ENCODE measurements at regions not wholly inside any gene's neighbourhood (a gene's known extent, or its start where the extent isn't known, plus 50 kb on each side); places are given as distances from the start of the nearest gene placed in this dataset.

GRCh38 chr9:129322641-129323375 lies 144.7 kb upstream of the IER5L start:
- no peak for DNase-seq

GRCh38 chr9:129322022-129322621 lies 144.1 kb upstream of the IER5L start:
- DNase-seq = no peak

DNA sequence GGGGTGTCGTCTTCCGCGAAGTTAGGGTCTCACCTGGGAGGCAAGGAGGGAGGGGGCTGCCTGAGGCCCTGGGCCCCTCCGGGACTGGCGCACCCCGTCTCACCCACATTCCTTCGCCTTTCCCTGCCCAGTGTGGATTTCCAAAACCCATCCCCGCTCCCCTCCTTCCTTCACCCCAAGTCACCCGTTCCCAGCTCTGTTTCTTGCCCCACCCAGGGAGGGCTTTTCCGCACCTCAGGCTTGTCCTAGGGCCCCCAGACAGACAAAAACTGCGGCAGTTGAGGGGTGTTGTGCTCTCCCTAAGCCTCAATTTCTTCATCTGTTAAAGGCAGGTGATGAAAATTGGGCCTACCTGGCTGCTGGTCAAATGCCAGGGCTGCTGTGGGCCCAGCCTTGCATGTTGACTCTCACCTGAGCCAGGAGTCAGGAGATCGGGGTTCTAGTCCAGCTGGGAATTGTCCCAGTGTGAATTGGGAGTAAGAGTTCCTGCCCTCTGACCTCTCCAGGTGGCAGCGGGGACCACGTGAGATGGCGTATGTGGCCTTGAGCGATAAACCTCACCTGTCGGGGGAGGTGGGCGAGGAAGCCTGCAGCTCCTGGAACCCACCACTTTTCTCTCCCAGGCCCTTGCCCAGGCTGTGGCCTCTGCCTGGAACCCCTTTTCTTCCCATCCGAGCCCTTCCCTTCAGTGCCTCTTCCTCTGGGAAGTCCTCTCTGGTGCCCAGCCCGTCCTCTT lies 143.4 kb upstream of the IER5L start:
- DNase-seq = no peak

DNA sequence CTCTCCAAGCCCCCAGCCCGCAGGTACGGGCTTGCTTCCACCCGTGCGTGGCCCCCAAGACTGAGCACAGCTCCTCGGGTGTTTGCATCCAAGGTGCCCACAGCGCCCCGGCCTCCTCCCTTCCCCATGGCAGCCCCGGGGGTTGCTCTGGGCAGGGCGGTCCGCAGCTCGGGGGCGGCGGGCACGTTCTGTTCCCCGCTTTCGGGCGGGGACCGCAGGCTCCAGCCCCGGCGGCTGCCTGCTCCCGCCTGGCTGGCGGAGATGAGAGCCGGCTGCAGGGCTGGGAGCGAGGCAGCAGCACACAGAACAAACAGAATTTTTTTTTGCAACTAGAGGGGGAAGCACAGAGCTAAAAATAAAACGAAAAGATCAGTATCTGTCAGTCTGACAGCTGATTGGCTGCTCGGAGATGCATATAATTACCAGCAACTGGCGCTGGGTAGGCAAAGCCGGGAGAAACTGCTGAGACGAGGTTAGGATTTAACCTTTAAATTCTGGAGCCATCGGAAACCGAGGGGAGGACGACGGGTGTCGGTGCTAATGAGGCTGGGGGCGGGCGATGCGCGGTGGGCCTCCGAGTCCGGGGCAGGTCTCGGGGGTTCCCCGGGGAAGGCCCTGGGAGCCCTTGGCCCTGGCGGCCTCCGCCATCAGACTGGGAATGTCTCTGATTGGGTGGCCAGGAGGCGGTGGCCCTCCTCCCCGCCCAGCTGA lies 142.7 kb upstream of the IER5L start:
- peak; percentile 23 for DNase-seq

DNA sequence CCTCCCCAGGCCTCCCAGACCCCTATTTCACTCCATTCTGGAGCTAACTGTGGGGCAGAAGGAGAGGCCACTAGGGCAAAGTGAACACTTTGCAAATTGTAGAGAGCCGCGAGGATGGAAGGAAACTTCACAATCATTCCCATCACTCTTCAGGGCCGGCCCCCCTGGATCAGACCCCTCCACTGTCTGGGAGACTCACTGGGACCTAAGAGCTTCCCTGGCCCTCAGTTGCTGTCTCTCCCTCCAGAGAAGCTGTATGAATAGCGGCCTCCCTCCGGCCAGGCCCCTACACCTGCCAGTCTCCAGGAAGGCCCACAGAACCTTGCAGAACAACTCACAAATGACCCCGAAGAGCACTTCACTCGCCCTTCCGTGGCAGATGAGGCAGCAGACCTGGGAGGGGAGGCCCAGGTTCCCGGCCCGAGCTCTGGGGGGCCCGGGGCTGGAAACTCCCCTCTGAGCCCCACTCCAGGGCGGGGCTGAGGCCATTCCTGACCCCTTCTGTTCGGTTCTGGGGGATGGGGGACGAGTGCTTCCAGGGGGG lies 141.9 kb upstream of the IER5L start:
- DNase-seq = no peak

GRCh38 chr9:129319076-129319937 lies 141.2 kb upstream of the IER5L start:
- no peak for DNase-seq

DNA sequence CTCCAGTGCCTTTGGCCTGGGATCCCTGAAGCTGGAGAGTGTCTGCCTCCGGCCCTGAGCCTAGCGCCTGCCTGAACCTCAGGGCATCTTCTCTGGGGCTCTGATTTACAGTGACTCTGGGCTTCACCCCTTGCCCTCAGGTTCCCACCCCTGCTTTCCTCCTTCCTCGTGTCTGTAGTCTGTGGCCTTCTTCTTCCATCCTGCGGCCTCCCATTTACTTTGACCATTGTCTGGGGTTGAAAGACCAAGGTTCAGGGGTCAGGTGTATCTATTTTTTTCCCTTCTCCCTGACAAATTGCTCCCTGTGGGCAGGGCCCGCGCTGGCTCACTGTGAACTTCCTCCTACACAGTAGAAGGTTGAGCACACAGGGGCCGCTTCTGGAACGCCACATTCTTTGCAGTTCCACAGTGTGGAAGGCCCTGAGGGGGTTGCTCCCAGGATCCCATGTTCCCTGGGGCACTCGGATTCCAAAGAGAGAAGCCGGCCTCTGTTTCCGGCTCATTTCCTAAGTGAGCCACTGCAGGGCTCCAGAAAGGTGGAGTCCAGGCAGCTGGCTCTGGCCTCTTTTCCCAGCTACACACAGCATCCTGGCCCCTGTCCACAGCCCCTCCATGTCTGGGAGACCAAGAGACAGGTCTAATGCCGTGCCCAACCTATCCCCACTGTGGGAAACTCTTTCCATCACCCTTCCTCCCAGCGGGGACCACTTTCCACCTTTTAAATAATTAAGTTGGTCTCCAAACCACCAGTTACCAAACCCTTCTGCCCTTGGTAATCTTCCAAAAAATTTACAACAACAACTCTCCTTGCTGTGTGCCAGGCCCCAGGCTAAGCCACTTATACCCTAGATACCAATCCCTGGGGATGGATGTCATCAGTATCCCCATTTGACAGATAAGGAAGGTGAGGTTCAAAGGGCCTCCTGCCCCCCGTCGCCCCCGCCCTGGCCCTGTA lies 140.3 kb upstream of the IER5L start:
- no peak for DNase-seq

DNA sequence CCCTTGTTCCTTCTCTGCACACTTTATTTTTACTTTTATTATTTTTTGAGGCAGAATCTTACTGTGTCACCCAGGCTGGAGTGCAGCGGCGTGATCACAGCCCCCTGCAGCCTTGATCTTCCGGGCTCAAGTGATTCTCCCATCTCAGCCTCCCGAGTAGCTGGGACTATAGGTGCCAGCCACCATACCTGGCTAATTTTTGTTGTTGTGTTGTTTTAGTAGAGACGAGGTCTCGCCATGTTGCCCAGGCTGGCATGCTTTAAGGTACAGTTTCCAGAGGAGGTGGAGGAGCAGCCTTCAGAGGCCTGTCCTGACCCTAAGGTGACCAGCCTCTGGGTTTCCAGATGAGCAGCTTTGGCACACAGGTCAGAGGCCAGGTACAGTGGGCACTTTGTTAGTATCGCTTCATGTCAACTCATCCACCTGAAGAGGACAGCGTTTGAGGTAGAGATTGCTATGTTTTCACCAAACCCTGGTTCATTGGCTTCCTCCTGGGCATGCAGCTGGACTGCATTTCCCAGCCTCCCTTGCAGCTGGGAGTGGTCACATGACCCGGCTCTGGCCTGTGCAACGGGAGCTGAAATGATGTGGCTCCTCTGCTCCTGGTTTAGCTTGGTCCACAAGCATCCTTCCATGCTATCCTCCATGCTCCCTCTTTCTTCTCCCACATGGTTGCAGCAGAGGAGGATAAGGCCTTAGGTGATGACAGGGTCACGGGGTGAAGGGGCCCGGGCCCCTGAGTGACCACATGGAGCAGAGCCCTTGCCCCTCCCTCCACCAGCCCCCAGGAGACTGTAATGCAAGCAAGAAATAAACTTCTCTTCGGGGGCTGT lies 139.3 kb upstream of the IER5L start:
- no peak for DNase-seq

GRCh38 chr9:129316281-129317030 lies 138.4 kb upstream of the IER5L start:
- DNase-seq = no peak

DNA sequence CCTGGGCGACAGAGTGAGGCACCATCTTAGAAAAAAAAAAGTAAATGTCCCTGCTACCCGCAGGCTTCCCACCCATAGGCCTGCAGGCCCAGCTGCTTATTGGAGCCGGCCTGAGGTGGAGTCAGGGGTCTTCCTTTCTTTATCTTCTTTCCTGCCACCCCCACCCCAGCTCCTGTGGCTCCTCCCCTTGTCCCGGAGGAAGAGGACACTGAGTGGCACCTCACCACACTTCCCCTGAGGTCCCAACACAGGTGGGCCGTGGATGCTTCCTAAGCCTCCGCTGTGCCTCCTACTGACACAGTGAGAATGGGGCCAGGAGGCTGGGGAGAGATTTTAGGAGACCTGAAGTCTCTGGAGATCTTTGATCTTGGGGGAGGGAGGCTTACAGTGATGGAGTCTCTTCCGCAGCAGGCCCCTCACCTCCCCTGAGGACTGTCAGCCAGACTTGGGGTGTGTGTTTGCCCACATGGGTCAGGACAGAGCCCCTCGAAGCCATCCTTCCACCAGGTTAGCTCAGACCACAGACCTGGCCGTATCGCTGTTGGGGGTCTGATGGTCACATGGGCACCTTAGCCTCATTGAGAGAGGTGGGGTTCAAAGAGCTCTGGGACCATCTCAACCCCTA lies 135.4 kb upstream of the IER5L start:
- no peak for DNase-seq

- DNase-seq = no peak
Observed at GRCh38 chr9:129312251-129313122, 134.4 kb upstream of the IER5L start.

- no peak for DNase-seq
Observed at GRCh38 chr9:129311643-129312042, 133.6 kb upstream of the IER5L start.

GRCh38 chr9:129310666-129311350 lies 132.7 kb upstream of the IER5L start:
- no peak for DNase-seq

DNA sequence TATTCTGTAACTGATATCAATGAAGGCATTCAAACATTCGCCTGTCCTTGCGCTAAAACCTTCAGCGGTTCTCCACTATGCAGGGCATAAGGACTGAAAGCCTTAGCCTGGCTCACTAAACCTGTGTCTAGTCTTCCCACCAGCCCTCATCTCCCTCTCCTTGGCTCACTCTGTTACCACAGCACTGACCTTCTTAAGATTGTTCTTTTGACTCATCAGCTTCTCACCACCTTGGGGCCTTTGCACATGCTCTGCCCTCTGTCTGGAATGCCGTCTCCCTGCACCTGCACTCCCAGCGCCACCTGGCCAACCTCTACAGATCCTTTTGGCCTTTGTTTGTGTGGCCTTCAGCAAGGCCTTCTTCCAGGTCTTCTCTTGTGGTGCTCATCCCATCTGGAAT lies 131.8 kb upstream of the IER5L start:
- DNase-seq = no peak

GRCh38 chr9:129309041-129309430 lies 131.0 kb upstream of the IER5L start:
- no peak for DNase-seq

DNA sequence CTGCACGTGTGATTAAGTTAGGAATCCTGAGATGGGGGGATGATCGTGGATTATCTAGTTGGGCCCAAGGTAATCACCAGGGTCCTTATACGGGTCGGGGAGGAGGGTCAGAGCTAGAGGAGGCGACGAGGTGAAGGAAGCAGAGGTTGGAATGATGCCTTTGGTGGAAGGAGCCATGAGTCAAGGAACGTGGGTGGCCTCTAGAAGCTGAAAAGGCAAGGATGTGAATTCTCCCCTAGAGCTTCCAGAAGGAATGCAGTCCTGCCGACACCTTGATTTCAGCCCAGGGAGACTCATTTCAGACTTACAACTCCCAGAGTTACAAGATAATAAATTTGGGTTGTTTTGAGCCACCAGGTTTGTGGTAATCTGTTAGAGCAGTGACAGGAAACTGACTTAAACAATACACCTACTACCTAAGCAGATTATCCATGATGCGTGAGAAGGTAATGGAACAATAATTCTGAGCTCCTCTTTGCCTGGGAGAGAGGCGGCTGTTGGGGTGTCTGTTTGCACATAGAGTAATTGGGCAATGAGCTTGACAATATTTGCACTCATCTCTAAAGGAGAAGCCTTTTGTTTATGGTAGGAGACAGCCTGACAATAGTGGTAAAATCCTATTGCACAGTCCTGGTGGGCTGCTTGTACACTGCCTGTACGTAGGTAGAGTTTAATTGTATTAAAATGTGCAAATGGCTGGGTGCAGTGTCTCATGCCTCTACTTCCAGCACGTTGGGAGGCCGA lies 129.3 kb upstream of the IER5L start:
- DNase-seq = no peak

Data from stimulated activated CD4-positive, alpha-beta T cell treated with anti-CD3 and anti-CD28 coated beads, Interleukin-12 subunit alpha, Interleukin-12 subunit beta, amount 100 ng/mL, for 4 hours (primary cell).